ENCODE measurements at regions not wholly inside any gene's neighbourhood (a gene's known extent, or its start where the extent isn't known, plus 50 kb on each side); places are given as distances from the start of the nearest gene placed in this dataset.

- no peak for DNase-seq
These were observed 783.2 kb downstream of the RPA4 start for GRCh38 chrX:97666890-97667289.

GRCh38 chrX:97668126-97668525 is 784.4 kb downstream of the RPA4 start:
- DNase-seq: no peak

GRCh38 chrX:97672138-97672537 is 788.4 kb downstream of the RPA4 start:
- DNase-seq: peak in 1 of 2 experiments; percentile 3

- no peak for DNase-seq
These were observed 788.9 kb downstream of the RPA4 start for GRCh38 chrX:97672608-97673007.

GRCh38 chrX:97673135-97673534 is 789.4 kb downstream of the RPA4 start:
- DNase-seq: no peak

GRCh38 chrX:97682991-97683840 is 799.5 kb downstream of the RPA4 start:
- DNase-seq: no peak

DNA sequence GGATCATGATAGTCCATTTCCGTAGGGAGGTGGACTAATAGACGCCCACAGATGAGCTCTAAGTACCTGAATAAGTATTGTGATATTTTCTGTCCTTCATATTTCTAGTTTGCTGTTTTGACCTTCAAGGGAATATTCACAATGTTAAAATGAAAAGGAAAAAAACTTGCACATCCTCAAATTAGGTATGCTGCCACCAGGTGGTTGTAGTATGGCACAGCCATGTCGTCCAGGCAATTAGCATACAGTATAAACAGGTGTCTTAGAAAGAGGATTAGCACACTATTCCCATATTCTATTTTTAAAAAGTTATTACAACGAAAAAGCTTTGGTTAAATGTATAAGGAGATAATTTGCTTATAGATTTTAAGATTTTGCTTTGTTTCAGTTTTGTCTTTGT is 802.0 kb downstream of the RPA4 start:
- DNase-seq: no peak

GRCh38 chrX:97691901-97692455 is 808.3 kb downstream of the RPA4 start:
- DNase-seq: no peak

DNA sequence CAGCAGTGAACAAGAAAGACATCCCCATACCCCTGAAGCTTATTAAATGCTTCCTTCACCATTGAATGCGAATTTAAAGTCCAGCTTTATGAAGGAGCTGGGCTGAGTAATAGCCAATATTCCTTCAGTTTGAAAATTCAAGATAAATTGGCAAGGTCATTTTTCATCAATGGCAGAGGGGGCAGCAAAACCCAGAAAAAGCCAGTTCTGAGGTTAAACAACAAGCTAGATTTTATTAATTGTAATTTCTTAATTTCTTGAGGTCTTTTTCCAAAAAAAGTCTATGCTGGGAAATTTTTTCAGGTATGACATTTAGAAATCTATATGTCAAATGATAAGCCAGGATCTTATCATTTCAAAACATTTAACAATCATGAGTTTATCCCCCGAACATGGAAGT is 808.9 kb downstream of the RPA4 start:
- DNase-seq: no peak

GRCh38 chrX:97700547-97700946 is 816.8 kb downstream of the RPA4 start:
- DNase-seq: no peak

DNA sequence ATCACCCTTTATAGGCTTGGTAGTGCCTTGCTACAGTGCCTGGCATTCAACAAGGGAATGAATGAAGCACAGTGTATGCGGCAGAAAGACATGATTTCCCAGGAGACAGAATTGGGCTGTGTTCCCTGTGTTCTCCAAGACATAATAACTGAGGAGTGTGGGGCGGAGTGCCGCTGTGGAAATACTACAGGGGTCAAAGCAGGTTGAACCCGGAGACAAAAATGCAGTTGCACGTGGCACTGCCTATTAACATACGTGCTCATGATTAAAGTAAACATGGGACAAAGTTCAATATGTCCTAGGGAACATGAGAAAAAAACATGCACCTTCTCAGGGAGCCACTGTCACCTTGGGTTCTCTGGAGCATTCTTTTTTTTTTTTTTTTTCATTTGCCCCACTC is 820.8 kb downstream of the RPA4 start:
- no peak for DNase-seq

GRCh38 chrX:97704881-97705280 is 821.2 kb downstream of the RPA4 start:
- no peak for DNase-seq

GRCh38 chrX:97705936-97706335 is 822.2 kb downstream of the RPA4 start:
- DNase-seq: no peak

GRCh38 chrX:97714072-97714471 is 830.4 kb downstream of the RPA4 start:
- DNase-seq: no peak

DNA sequence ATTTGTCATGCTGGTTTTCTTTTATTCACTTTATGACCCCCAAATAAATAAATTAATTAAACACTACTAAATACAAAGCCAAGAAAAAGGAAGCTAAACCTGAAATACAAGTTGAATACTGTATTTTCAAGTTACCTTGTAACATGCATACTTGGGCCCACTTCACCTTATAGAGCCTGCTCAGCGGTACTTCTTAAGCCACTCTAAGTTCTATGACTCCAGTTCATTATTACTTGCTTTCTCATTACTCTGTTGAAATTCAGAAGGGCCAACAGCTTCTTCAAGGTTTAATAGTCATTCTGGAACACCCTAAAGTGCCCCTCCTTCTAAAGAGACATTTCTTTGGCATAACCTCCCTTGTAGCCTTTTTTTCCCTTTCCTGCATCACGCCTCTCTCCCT is 844.5 kb downstream of the RPA4 start:
- DNase-seq: no peak

- no peak for DNase-seq
These were observed 856.3 kb downstream of the RPA4 start for GRCh38 chrX:97740044-97740443.

DNA sequence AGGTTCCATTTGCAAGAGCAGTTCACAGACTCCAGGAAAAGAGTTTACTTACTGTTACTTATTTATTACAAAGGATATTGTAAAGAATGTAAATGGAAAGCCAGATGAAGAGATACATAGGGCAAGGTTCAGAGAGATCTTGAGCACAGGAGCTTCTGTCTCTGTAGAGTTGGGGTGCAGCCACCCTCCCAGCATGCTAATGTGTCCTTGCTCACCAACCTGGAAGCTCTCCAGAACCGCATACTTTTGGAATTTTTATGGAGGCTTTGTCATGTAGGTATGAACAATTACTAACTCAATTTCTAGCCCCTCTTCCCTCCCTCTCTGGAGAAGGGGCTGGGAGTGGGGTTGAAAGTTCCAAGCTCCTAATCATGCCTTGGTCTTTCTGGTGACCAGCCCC is 857.2 kb downstream of the RPA4 start:
- DNase-seq: no peak

DNA sequence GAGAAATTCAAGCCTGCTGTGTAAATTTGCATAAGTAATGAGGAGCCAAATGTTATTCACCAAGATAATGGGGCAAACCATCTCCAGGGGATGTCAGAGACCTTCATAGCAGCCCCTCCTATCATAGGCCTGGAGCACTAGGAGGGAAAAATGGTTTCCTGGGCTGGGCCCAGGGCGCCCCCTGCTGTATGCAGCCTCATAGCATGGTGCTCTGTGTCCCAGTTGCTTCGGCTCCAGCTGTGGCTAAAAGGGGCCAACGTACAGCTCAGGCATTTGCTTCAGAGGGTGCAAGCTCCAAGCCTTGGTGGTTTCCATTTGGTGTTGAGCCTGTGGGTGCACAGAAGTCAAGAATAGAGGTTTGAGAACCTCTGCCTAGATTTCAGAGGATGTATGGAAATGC is 859.3 kb downstream of the RPA4 start:
- DNase-seq: no peak

- DNase-seq: no peak
These were observed 863.6 kb downstream of the RPA4 start for GRCh38 chrX:97747346-97747745.

DNA sequence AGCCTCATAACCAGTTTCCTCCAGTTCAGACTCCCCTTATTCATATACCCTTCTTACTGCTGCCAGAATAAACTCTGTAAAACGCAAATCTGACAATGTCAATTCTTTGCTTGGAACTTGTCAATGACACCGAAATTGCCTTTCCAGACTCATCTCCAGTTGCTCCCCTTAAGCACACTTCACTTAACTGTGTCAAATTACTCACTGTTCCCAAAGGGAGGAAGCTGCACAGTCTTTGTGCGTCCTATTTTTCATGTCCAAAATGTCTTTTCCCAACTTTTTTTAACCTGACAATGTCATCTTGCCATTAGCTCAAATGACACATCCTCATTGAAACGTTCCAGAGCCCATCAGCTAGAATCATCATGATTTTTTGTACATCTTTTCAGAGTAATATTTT is 867.3 kb downstream of the RPA4 start:
- no peak for DNase-seq

DNA sequence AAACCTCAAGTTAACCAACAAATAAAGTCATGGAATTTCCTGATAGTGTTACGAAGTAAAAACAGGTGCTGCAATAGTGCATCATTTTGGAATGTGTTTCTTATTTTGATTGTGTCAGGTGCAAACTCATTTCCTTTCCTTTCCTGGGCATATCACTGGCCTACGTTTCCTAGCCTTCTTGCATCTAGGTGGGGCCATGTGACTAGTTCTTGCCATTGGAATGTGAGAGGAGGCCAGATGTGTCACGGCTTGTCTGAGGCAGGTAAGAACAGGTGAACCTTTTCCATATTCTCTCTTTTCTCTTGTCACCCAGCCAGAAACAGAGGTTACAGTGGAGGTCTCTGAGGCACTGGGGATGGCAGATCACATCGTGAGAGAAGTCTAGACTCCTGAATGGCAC is 868.0 kb downstream of the RPA4 start:
- DNase-seq: no peak

DNA sequence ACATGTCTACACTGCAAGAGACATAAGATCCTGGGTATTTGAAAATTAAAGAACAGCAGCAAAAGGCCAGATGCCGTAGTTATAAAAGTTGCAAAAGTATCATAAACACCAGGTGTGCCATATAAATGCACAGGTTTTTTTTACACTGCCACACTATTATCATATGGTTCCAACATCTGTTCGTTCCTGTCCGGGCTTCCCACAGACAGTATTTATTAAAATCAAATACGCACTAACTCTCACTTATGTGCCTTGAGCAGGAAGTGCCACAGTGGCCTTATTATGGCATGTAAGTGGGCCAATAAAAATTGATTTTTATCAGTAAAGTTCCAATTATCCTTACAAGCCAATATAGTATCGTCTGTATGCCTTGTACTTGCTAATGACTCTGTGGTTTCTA is 873.2 kb downstream of the RPA4 start:
- DNase-seq: no peak

- DNase-seq: no peak
These were observed 879.7 kb downstream of the RPA4 start for GRCh38 chrX:97763391-97763790.

DNA sequence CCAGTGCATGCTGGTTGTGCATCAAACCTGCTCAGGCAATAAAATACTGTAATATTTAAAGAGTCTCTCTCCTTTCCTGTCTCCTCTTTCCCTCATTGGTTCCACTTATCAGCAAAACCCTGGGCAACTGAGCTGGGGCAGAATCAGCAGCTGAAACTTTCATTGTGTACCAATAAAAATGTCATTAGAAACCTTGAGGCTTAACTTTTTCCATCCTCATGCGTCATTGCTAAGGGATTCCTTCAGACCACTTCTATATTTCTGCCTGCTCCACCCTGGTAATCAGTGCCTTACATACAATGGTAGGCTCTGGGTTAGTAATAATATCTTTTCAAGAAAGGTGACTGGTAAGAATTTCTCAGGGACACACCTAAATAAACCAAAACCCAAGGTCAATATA is 880.3 kb downstream of the RPA4 start:
- no peak for DNase-seq
